GM18517 (cell line): ENCODE measurements at regions not wholly inside any gene's neighbourhood (a gene's known extent, or its start where the extent isn't known, plus 50 kb on each side); places are given as distances from the start of the nearest gene placed in this dataset.
"Not testable (repeated sequence)": the region's sequence is repeated elsewhere in the genome, so short reads cannot be mapped to it uniquely, and the experiment has no call there.

Experiments used
- ATAC-seq: cut with Tn5 transposase; IDR thresholded peaks from one replicate; pipeline ENCODE4 v1.9.1; 2021; ENCODE audit warnings: mild to moderate bottlenecking, moderate library complexity; ENCODE audit not compliant: unreplicated experiment

DNA sequence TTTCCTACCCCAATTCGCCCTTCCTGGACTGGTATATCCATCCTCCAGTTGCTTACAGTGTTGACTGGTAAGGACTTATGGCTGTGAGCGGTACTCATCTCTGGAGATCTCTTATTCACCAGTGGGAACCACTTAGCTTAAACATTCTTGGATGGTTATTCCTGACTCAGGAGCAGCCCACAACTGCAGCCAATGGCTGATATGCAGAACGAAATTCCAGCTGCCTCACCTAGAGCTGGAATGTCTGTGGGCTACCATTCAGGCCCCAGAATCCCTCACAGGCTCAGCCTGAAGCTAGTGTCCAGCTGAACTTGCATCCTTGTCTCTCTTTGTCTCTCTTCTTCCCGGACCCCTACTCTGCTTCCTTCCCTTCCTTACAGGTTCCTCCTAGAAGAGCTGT lies 138.9 kb upstream of the SMIM31 start:
- ATAC-seq = no peak

DNA sequence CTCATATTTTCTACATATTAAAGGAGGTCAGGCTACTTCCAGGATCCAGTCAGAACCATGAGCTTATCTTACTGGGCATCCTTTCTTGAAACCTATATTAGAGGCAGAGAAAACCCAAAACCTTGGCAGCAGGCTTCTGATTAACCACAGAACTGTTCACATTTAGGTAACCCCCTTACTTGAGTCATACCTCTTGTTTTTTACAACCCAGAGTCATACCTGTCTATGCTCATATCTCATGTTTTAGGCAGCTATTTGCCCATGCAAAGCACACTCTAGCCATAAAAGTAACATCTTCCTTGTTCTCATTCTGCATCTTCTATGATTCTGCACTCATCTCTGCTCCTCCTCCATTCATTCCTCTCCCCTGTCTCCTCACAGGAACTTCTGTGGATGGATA lies 138.0 kb upstream of the SMIM31 start:
- no peak for ATAC-seq

DNA sequence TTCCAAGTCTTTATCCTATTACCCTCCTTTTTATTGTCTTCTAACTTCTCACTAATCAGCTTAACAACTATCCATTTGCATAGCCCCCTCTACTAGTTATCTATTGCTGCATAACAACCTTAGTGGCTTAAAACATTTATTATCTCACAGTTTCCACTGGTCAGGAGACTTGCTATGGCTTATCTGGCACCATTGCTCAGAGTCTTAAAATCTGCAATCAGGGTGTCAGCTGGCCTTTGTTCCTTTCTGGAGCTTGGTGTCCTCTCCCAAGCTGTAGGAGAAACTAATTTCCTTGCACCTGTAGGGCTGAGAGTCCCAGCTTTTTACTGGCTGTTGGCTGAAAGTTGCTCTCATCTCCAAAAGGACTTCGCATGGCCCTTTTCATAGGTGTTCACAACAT lies 137.0 kb upstream of the SMIM31 start:
- no peak for ATAC-seq

DNA sequence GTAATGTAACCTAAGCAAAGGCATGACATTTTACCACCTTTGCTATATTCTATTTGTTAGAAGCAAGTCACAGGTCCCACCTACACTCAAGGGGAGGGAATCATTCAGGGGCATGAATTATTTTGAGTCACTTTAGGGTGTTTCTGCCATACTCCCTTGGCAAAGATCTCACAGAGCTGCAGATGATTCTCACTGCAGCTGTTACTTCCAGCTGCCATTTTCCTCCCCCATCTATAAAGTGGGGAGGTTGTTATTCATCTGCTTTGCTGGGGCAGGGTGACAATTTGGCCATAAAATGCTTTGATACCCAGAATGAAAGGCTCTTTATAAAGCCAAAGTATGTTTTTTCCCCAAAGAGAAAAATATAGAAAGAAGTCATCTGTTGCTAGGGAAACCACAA lies 136.5 kb upstream of the SMIM31 start:
- no peak for ATAC-seq

DNA sequence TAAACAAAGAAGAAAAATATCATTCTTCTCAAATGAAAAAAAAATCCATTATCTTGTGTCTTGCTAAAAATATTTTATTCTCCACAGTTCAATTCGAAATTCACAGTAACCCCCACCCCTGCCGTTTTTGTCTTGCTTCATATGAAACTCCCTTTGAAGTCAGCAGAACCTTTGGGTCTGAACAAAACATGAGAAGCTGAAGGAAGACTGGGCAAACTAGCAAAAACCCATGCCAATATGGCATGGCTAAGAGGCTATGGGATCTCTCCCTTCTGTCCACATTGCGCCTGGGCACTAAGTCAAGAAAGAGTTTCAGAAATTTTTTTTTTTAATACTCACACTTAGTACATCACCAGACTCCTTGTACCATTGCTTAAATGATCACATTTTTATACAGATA lies 136.0 kb upstream of the SMIM31 start:
- ATAC-seq = no peak

DNA sequence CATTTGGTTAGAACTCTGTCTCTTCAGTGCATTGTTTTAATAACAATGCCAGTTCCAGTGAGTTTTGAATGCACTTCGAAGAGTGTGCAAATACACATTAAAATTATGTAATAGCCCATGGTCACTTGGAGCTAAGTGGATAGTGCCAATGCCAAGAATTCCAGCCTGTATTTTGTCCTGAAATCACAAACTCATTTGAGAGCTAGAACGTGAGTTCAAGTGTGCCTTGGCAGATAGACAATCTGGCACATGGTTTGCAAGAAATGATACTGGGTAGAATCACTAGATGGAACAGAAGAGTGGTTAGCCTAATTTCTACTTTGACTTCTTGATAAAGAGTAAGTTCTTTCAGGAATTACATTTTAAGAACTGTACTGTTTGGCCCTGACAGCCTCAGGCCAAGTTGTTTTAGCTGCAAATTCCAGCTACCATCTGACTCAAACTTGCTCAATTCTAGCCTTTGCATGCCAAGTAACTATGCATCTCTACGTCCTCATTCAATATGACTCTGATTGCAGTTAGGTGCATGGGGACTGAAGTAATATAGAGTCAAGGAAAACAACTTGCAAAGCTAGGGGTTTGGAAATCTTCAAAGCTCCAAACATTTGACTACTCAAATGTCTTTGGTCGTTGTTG lies 131.9 kb upstream of the SMIM31 start:
- no peak for ATAC-seq

DNA sequence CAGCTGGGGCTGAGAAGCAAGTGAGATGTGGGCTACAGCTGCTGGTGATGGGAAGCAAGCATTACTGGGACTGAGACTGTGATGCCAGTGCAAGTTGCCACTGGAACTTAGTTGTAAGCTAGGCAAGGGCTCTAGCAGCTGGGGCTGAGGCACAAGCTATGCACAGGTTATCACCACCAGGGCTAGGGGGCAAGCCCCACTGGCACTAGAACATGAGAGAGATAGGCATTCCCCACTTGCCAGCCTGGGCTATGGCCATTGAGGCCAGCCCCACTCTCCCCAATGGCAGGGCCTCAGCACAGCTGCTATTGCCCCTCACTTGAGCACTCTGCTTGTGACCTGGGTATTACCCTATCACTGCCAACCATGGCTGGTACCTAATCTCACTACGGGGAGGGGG lies 130.8 kb upstream of the SMIM31 start:
- ATAC-seq = no peak

DNA sequence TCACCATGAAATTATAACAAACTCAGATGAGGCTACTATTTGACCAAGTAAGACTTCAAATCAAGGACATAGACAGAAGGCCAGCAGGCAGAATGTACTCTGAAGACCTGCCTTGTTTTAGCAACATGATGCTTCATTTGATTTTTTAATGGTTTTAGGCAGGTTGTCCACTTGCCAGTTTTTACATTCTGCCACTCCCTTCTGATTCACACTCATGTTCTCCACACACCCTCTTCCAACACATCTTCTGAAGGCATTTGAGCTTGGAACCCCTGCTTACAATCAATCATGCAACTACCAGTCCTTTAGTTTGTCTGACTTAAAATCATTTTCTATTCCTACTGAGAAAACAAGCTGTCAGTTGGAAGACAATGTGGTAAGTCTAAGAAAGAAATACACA lies 114.9 kb upstream of the SMIM31 start:
- ATAC-seq = no peak

DNA sequence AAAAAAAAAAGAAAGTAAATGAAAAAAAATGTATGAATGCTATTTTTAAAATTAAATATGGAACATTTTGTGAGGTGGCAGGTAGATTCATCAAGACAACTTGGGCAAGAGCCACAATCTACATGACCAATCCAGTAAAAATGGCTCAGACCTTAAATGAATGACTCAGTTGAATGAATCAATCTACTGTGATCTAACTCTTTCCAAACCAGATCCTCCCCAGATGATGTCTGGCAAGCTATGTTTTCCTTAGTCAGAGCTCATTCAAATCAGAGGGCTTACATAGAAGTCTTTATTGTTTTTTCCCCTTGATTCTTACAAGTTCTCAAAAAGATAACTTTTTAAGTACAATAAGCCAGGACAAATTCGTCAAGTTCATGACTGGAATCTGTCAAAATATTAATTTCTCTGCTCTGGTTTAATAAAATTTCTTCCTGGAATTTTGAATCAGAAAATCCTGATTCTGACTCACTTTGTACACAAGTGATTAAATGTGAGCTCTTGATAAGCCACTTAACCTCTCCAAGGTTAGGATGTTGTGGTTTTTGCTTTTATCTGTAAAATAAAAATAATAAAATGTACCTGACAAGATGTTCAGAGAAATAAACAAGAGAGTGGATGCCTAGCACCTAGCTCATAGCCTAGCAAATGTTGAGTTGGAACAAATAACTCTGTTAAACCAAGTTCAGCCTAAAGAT lies 105.6 kb upstream of the SMIM31 start:
- no peak for ATAC-seq

DNA sequence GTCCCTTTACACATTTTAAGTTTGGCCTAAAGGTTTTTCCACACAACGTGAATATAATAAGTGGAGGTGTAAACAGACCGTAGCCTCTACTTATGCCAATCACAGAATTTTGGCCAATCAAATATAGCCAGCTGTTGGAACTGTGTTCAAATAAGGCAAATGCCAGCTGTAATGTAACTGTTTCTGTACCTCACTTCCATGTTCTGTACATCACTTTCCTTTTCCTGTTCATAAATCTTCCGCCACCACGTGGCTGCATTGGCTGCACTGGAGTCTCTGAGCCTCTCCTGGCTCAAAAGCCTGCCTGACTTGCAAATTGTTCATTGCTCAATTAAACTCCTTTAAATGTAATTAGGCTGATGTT lies 105.1 kb upstream of the SMIM31 start:
- no peak for ATAC-seq

DNA sequence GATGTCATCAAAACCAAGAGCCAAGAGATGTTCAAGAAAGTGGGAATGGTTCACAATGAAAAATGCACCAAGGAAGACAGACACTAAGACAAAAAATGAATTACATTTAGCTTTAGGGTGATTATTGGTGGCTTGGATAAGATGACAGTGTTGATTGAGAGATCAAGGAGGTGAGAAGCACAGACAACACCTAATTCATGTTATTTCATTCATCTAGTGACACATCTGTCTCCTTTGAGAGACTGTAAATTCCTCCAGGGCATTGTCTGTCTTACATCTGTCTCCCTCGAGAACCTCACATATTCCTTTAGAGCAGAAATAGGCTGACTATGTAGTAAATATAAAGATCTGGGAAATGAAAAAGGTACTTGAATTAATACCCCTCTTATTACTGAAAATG lies 94.2 kb upstream of the SMIM31 start:
- no peak for ATAC-seq

DNA sequence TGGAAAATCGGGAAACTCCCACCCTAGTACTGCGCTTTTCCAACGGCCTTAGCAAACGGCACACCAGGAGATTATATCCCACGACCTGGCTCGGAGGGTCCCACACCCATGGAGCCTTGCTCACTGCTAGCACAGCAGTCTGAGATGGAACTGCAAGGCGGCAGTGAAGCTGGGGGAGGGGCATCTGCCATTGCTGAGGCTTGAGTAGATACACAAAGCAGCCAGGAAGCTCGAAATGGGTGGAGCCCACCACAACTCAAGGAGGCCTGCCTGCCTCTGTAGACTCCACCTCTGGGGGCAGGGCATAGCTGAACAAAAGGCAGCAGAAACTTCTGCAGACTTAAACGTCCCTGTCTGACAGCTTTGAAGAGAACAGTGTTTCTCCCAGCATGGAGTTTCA lies 77.8 kb upstream of the SMIM31 start:
- not testable (repeated sequence) for ATAC-seq

DNA sequence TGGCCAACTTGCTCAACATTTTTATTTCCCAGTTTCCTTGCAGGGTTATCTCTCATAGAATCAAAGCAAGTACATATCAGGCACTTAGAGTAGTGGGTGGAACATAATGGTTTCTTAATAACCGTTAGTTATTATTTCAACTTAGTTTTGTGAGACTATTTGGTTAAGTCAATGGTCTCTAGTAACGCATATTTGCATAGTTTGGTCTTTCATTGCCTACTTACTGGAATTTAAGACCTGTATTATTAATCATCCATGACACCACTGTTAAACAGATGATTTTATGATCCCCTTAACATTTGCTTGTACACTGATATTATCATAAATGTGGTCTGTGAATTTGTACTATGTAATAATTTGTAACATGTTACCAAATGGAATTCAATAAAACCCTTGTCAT lies 70.9 kb upstream of the SMIM31 start:
- ATAC-seq = no peak

DNA sequence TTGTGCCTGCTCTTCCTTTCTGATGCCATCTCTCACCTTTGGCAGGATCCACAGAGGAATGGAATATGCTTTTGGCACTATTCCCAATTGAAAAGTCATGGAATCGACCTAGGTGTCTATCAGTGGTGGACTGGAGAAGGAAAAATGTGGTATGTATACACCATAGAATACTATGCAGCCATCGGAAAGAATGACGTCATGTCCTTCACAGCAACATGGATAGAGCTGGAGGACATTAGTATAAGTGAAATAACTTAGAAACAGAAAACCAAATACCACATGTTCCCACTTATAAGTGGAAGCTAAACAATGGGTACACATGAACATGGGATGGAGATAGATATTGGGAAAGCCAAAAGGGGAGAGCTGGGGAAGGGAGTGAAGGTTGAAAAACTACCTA lies 58.3 kb upstream of the SMIM31 start:
- no peak for ATAC-seq

DNA sequence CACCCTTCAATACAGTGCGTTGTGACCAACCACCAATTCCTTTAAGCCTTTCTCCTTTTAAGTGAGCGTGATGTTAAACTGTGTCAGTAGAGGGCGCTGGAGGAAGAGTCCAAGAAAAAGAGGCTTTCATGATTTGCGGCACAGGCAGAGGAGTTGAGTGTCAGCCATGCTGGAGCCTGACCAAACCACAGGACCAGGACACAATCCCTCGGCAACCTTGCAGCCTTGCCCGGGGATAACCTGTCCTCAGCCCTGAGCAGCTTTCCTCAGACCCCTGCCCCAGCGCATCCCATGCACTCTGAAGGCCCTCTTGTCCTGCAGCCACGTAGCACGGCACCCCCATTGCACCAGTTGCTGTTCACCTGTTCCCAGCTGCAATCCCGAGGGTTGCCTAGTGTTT lies 53.5 kb upstream of the SMIM31 start:
- no peak for ATAC-seq

DNA sequence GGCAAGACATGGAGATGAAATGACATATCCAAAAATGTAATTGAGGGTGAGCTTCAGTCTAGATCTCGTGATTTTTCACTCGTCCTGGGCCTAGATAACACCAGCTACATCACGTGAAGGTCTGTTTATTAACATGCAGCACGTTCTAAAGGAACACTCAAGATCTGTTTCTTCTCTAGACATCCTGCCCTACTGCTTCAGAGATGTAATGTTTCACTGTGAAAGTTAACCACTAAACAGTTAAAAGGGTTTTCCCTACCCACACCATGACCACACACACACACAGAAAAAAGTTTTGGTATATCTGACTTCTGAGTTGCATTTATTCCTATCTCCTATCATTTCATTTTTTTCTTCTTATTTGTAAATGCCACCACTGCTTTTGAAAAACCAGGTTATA lies 52.3 kb upstream of the SMIM31 start:
- peak; percentile 84 for ATAC-seq
